ENCODE measurements at regions not wholly inside any gene's neighbourhood (a gene's known extent, or its start where the extent isn't known, plus 50 kb on each side); places are given as distances from the start of the nearest gene placed in this dataset.

- H3K9me3 ChIP-seq (ENCODE audit: control insufficient read depth in 2 of 2, insufficient read depth in 1 of 2, low read depth in 1 of 2, low read length in 1 of 2), result no peaks in the 10 kb centered on the region
- no peak overlapping the region for H3K4me3 ChIP-seq (ENCODE audit: low read depth in 1 of 2, low read length in 2 of 2)
- no peaks in the 10 kb centered on the region for H3K27me3 ChIP-seq (ENCODE audit: control insufficient read depth in 1 of 2, insufficient read depth in 2 of 2, low read length in 2 of 2)
- WGBS, 2 donors, result 49 to 50% methylated on average over 14 of the region's 14 CpGs
- H3K36me3 ChIP-seq (ENCODE audit: control insufficient read depth in 2 of 2, insufficient read depth in 2 of 2, low read length in 1 of 2), result no peaks in the 10 kb centered on the region
- H3K27ac ChIP-seq (ENCODE audit: low read depth in 2 of 2, low read length in 1 of 2), result no peak overlapping the region
- no peaks in the 10 kb centered on the region for H3K4me1 ChIP-seq (ENCODE audit: control insufficient read depth in 2 of 2, insufficient read depth in 2 of 2, low read length in 1 of 2)
Measured at GRCh38 chr4:174086829-174087799, 196.4 kb downstream of the FBXO8 start.

GRCh38 chr4:174084981-174085380 is 198.5 kb downstream of the FBXO8 start:
- no peak overlapping the region for H3K27ac ChIP-seq (ENCODE audit: low read depth in 2 of 2, low read length in 1 of 2)
- H3K9me3 ChIP-seq (ENCODE audit: control insufficient read depth in 2 of 2, insufficient read depth in 1 of 2, low read depth in 1 of 2, low read length in 1 of 2), result no peaks in the 10 kb centered on the region
- H3K4me1 ChIP-seq (ENCODE audit: control insufficient read depth in 2 of 2, insufficient read depth in 2 of 2, low read length in 1 of 2), result no peaks in the 10 kb centered on the region
- H3K27me3 ChIP-seq (ENCODE audit: control insufficient read depth in 1 of 2, insufficient read depth in 2 of 2, low read length in 2 of 2), result no peaks in the 10 kb centered on the region
- no peak overlapping the region for H3K4me3 ChIP-seq (ENCODE audit: low read depth in 1 of 2, low read length in 2 of 2)
- 86 to 91% methylated on average over 2 of the region's 2 CpGs for WGBS, 2 donors
- no peaks in the 10 kb centered on the region for H3K36me3 ChIP-seq (ENCODE audit: control insufficient read depth in 2 of 2, insufficient read depth in 2 of 2, low read length in 1 of 2)

DNA sequence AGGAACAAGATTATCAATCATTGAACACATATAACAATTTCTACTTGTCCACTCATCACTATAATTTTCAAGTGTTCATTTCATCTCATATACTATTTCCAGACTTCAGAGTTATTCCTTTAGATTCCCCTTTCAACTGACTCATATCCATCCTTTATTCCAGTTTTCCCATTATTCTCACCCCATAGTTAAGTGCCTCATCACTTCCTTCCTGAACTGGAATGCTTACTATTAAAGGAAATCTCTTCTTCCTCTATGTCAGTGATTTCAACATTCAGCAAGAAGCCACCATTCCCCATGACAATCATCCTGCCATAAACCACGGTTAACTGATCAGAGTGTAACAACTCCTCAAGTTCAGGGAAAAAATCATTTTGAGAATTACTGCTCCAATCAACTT is 198.9 kb downstream of the FBXO8 start:
- no peaks in the 10 kb centered on the region for H3K36me3 ChIP-seq (ENCODE audit: control insufficient read depth in 2 of 2, insufficient read depth in 2 of 2, low read length in 1 of 2)
- no peak overlapping the region for H3K27ac ChIP-seq (ENCODE audit: low read depth in 2 of 2, low read length in 1 of 2)
- no peak overlapping the region for H3K4me3 ChIP-seq (ENCODE audit: low read depth in 1 of 2, low read length in 2 of 2)
- no peaks in the 10 kb centered on the region for H3K27me3 ChIP-seq (ENCODE audit: control insufficient read depth in 1 of 2, insufficient read depth in 2 of 2, low read length in 2 of 2)
- no peaks in the 10 kb centered on the region for H3K9me3 ChIP-seq (ENCODE audit: control insufficient read depth in 2 of 2, insufficient read depth in 1 of 2, low read depth in 1 of 2, low read length in 1 of 2)
- WGBS, 2 donors, result 47 to 81% methylated on average over 1 of the region's 1 CpG
- H3K4me1 ChIP-seq (ENCODE audit: control insufficient read depth in 2 of 2, insufficient read depth in 2 of 2, low read length in 1 of 2), result no peaks in the 10 kb centered on the region

DNA sequence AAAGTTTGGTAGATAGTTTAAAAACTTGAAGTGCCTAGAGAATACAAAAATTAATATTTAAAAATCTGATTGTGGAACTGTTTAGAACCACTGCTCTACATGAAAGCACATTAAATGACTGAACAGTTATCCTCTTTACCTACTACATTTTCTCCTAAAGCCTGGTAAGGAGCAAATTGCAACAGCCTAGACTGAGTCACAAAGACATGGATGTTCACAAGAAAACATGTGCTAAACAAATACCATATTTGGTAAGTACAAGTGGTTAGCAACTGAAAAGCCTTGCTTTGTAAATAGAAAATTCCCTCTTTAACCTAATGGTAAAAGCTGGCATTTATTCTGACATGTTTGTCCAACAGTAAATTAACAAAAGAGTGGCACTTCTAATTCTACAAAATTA is 203.1 kb downstream of the FBXO8 start:
- H3K36me3 ChIP-seq (ENCODE audit: control insufficient read depth in 2 of 2, insufficient read depth in 2 of 2, low read length in 1 of 2), result no peaks in the 10 kb centered on the region
- H3K27me3 ChIP-seq (ENCODE audit: control insufficient read depth in 1 of 2, insufficient read depth in 2 of 2, low read length in 2 of 2), result no peaks in the 10 kb centered on the region
- no peaks in the 10 kb centered on the region for H3K9me3 ChIP-seq (ENCODE audit: control insufficient read depth in 2 of 2, insufficient read depth in 1 of 2, low read depth in 1 of 2, low read length in 1 of 2)
- H3K4me3 ChIP-seq (ENCODE audit: low read depth in 1 of 2, low read length in 2 of 2), result no peak overlapping the region
- no peak overlapping the region for H3K27ac ChIP-seq (ENCODE audit: low read depth in 2 of 2, low read length in 1 of 2)
- H3K4me1 ChIP-seq (ENCODE audit: control insufficient read depth in 2 of 2, insufficient read depth in 2 of 2, low read length in 1 of 2), result no peaks in the 10 kb centered on the region

DNA sequence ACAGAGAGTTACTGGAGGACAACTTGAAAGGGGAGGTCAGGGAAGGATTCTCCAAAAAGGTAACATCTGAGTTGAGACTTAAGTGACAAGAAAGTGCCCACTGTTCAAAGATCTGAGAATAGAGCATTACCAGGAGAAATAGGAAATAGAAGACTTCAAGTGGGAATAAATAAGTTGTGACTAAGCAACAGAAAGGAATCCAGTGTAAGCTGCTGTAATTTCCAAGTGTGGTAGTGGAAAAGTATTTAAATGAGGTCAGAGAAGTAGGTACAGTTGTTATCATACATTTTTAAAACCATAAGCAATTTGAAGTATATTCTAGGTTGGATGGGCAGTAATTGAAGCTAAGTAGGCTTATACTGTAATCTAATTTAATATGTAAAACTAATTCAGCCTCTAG is 211.9 kb downstream of the FBXO8 start:
- H3K9me3 ChIP-seq (ENCODE audit: control insufficient read depth in 2 of 2, insufficient read depth in 1 of 2, low read depth in 1 of 2, low read length in 1 of 2), result no peaks in the 10 kb centered on the region
- no peak overlapping the region for H3K27ac ChIP-seq (ENCODE audit: low read depth in 2 of 2, low read length in 1 of 2)
- no peaks in the 10 kb centered on the region for H3K4me1 ChIP-seq (ENCODE audit: control insufficient read depth in 2 of 2, insufficient read depth in 2 of 2, low read length in 1 of 2)
- H3K4me3 ChIP-seq (ENCODE audit: low read depth in 1 of 2, low read length in 2 of 2), result no peak overlapping the region
- H3K36me3 ChIP-seq (ENCODE audit: control insufficient read depth in 2 of 2, insufficient read depth in 2 of 2, low read length in 1 of 2), result no peaks in the 10 kb centered on the region
- H3K27me3 ChIP-seq (ENCODE audit: control insufficient read depth in 1 of 2, insufficient read depth in 2 of 2, low read length in 2 of 2), result no peaks in the 10 kb centered on the region

DNA sequence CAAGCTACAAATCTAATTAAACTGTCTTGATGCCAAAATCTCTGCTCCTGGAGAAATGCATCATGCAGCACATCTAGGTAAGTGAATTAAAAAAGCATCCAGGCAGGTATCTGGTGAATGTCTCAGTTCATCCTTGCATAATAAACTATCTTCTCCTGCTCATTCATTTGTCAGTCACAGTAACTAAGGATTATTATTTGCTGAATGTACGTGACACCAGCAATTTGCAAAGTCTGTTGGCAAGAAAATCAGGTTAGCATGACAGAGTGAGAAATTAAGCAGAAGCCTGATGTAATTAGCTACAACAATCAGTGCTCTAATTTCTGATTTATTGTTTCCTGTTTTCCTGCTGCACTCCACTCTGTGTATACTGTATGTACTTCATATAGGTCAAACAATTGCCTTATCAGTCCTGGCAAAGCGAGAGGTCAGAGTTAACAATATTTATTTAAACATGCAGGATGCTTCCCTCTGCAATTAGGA is 213.6 kb downstream of the FBXO8 start:
- Histone ChIP-seq H3K36me3 (ENCODE audit: control insufficient read depth in 2 of 2, insufficient read depth in 2 of 2, low read length in 1 of 2) (no peaks in the 10 kb centered on the region), H3K27me3 (ENCODE audit: control insufficient read depth in 1 of 2, insufficient read depth in 2 of 2, low read length in 2 of 2) (no peaks in the 10 kb centered on the region)
- WGBS, 2 donors, result 28 to 37% methylated on average over 2 of the region's 2 CpGs

DNA sequence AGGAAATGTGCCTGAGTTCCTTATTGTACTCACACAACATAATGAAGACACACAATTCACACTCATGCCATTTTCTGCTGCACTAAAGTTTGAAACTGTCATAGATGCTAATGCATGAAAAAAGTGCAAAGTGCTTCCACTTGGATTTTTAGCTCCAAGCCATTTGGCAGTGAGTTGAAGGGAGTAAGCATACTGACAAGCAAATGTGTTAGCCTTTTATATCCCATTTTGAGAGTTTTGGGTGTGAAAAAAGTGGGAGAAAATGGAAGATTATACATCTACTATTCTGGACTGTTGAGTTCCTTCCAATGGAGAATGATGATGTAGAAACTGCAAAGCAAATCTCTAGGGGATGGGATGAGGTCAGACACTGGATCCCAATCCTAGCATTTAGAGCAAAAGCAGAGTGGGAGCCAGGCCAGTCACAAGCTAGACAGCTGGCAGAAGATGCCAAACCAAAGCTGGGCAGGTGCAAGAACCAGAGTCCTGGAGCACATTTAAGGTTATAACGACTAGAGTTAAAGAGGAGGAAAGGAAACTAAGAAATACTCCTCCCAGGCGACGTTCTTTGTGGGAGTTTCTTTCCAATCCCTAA is 216.8 kb downstream of the FBXO8 start:
- H3K4me3 ChIP-seq (ENCODE audit: low read depth in 1 of 2, low read length in 2 of 2), result no peak overlapping the region
- no peaks in the 10 kb centered on the region for H3K36me3 ChIP-seq (ENCODE audit: control insufficient read depth in 2 of 2, insufficient read depth in 2 of 2, low read length in 1 of 2)
- H3K4me1 ChIP-seq (ENCODE audit: control insufficient read depth in 2 of 2, insufficient read depth in 2 of 2, low read length in 1 of 2), result no peaks in the 10 kb centered on the region
- no peak overlapping the region for H3K27ac ChIP-seq (ENCODE audit: low read depth in 2 of 2, low read length in 1 of 2)
- H3K9me3 ChIP-seq (ENCODE audit: control insufficient read depth in 2 of 2, insufficient read depth in 1 of 2, low read depth in 1 of 2, low read length in 1 of 2), result no peaks in the 10 kb centered on the region
- H3K27me3 ChIP-seq (ENCODE audit: control insufficient read depth in 1 of 2, insufficient read depth in 2 of 2, low read length in 2 of 2), result no peaks in the 10 kb centered on the region
- 71 to 78% methylated on average over 3 of the region's 3 CpGs for WGBS, 2 donors

More for the DNA sequence above, 213.6 kb downstream of the FBXO8 start:
- H3K9me3 ChIP-seq (ENCODE audit: control insufficient read depth in 2 of 2, insufficient read depth in 1 of 2, low read depth in 1 of 2, low read length in 1 of 2), result no peaks in the 10 kb centered on the region
- H3K4me3 ChIP-seq (ENCODE audit: low read depth in 1 of 2, low read length in 2 of 2), result no peak overlapping the region
- no peaks in the 10 kb centered on the region for H3K4me1 ChIP-seq (ENCODE audit: control insufficient read depth in 2 of 2, insufficient read depth in 2 of 2, low read length in 1 of 2)
- no peak overlapping the region for H3K27ac ChIP-seq (ENCODE audit: low read depth in 2 of 2, low read length in 1 of 2)

GRCh38 chr4:174062831-174063230 is 220.6 kb downstream of the FBXO8 start:
- H3K4me1 ChIP-seq (ENCODE audit: control insufficient read depth in 2 of 2, insufficient read depth in 2 of 2, low read length in 1 of 2), result no peaks in the 10 kb centered on the region
- H3K4me3 ChIP-seq (ENCODE audit: low read depth in 1 of 2, low read length in 2 of 2), result no peak overlapping the region
- no peaks in the 10 kb centered on the region for H3K36me3 ChIP-seq (ENCODE audit: control insufficient read depth in 2 of 2, insufficient read depth in 2 of 2, low read length in 1 of 2)
- no peaks in the 10 kb centered on the region for H3K9me3 ChIP-seq (ENCODE audit: control insufficient read depth in 2 of 2, insufficient read depth in 1 of 2, low read depth in 1 of 2, low read length in 1 of 2)
- no peaks in the 10 kb centered on the region for H3K27me3 ChIP-seq (ENCODE audit: control insufficient read depth in 1 of 2, insufficient read depth in 2 of 2, low read length in 2 of 2)
- H3K27ac ChIP-seq (ENCODE audit: low read depth in 2 of 2, low read length in 1 of 2), result no peak overlapping the region

- no peaks in the 10 kb centered on the region for H3K4me1 ChIP-seq (ENCODE audit: control insufficient read depth in 2 of 2, insufficient read depth in 2 of 2, low read length in 1 of 2)
- WGBS, 2 donors, result 48 to 56% methylated on average over 2 of the region's 2 CpGs
- H3K36me3 ChIP-seq (ENCODE audit: control insufficient read depth in 2 of 2, insufficient read depth in 2 of 2, low read length in 1 of 2), result no peaks in the 10 kb centered on the region
- no peak overlapping the region for H3K4me3 ChIP-seq (ENCODE audit: low read depth in 1 of 2, low read length in 2 of 2)
- H3K27me3 ChIP-seq (ENCODE audit: control insufficient read depth in 1 of 2, insufficient read depth in 2 of 2, low read length in 2 of 2), result no peaks in the 10 kb centered on the region
- no peaks in the 10 kb centered on the region for H3K9me3 ChIP-seq (ENCODE audit: control insufficient read depth in 2 of 2, insufficient read depth in 1 of 2, low read depth in 1 of 2, low read length in 1 of 2)
- no peak overlapping the region for H3K27ac ChIP-seq (ENCODE audit: low read depth in 2 of 2, low read length in 1 of 2)
Measured at GRCh38 chr4:174061026-174061425, 222.4 kb downstream of the FBXO8 start.

GRCh38 chr4:174058846-174059245 is 224.6 kb downstream of the FBXO8 start:
- no peak overlapping the region for H3K27ac ChIP-seq (ENCODE audit: low read depth in 2 of 2, low read length in 1 of 2)
- H3K4me1 ChIP-seq (ENCODE audit: control insufficient read depth in 2 of 2, insufficient read depth in 2 of 2, low read length in 1 of 2), result no peaks in the 10 kb centered on the region
- no peaks in the 10 kb centered on the region for H3K27me3 ChIP-seq (ENCODE audit: control insufficient read depth in 1 of 2, insufficient read depth in 2 of 2, low read length in 2 of 2)
- H3K9me3 ChIP-seq (ENCODE audit: control insufficient read depth in 2 of 2, insufficient read depth in 1 of 2, low read depth in 1 of 2, low read length in 1 of 2), result no peaks in the 10 kb centered on the region
- no peak overlapping the region for H3K4me3 ChIP-seq (ENCODE audit: low read depth in 1 of 2, low read length in 2 of 2)
- H3K36me3 ChIP-seq (ENCODE audit: control insufficient read depth in 2 of 2, insufficient read depth in 2 of 2, low read length in 1 of 2), result no peaks in the 10 kb centered on the region
